NCI-H2171 (cell line): ENCODE measurements at regions not wholly inside any gene's neighbourhood (a gene's known extent, or its start where the extent isn't known, plus 50 kb on each side); places are given as distances from the start of the nearest gene placed in this dataset.
"Not testable (repeated sequence)": the region's sequence is repeated elsewhere in the genome, so short reads cannot be mapped to it uniquely, and the experiment has no call there.

Experiments
- DNase-seq: peaks from one replicate; lab custom pipeline; 2025; lab: John Stamatoyannopoulos, UW

GRCh38 chr1:90349510-90349909 is 354.6 kb downstream of the ZNF326 start:
- no peak for DNase-seq

DNA sequence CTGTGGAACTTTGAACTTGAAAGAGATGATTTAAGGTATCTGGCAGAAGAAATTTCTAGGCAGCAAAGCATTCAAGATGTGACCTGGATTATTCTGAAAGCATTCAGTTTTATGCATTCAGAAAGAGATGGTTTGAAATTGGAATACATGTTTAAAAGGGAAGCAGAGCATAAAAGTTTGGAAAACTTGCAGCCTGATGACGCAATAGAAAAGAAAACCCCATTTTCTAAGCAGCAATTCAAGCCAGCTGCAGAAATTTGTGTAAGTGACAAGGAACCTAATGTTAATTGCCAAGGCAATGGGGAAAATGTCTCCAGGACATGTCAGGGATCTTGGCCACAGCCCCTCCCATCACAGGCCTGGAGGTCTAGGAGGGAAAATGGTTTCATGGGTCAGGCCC is 354.0 kb downstream of the ZNF326 start:
- no peak for DNase-seq

GRCh38 chr1:90348459-90348858 is 353.5 kb downstream of the ZNF326 start:
- DNase-seq: not testable (repeated sequence)

GRCh38 chr1:90347366-90347765 is 352.5 kb downstream of the ZNF326 start:
- no peak for DNase-seq

- DNase-seq: no peak
These were observed 351.8 kb downstream of the ZNF326 start for GRCh38 chr1:90346757-90347156.

GRCh38 chr1:90346349-90346748 is 351.4 kb downstream of the ZNF326 start:
- no peak for DNase-seq

DNA sequence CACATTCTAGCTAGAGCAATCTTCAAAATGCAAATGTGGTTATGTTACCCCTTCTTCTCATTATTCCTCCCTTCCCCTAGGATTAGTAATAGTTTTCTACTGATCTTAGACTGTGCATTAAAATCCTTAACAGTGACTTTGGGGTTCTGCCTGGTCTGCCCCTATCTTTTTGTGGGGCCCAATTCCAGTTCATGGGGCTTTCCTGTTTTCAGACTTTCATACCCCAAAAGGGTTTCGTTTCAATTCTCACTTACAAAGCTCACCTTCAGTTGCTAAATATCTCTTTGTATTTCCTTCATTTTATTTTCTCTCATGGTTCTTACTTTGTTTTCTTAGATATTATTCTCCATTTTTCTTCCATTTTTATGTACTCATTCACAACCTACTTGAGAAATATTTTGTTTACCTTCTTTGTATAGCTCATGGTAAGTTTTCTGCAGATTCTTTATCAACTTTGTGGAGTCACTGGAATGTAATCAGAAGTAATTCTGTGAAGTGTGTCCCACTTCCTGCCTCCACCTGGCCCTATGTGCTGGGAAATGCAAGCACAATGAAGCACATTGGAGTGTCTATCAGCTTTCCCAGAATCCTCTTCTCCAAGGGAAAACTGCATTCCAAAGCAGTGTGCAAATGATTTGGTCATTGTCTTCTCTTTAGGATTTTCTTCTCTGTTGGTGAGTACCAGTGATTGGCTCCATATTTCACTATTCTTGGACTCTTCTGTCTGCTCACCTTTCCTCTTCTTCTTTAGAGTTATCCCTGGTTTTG is 350.2 kb downstream of the ZNF326 start:
- DNase-seq: no peak

DNA sequence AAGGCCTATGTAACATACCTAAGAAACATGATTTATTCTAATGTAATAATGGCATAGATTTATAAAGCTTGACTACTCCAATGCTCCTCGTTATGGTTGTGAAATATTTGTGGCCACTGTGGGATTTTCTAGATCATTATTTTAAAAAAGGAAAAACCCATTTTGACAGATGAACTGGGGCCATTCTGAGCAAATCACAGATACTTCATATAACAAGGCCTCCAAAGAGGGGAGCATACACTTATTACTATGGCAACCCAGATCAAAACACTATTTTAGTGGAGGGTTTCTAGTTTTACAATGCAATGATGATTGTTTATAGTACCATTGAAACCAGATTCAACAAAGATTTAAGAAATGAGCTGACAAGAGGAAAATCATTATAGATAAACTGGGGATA is 346.6 kb downstream of the ZNF326 start:
- DNase-seq: no peak

DNA sequence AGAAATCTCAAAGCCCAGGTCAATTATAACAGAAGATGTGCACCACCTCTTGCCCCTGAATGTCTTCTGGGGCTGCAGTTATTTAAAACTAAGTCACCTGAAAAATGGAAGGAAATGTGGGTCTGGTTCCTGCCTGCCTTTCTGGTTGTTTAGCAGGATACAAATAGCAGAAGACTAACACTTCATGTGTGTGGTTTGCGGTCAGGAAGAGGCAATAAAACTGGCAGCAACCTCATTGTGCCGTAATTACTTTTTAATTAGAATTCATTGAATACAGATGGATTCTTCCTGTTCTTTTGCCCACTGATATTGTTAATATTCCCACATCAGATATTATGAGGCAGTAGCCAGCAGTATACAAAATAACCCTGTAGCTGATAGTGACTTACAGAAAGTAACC is 345.7 kb downstream of the ZNF326 start:
- no peak for DNase-seq

DNA sequence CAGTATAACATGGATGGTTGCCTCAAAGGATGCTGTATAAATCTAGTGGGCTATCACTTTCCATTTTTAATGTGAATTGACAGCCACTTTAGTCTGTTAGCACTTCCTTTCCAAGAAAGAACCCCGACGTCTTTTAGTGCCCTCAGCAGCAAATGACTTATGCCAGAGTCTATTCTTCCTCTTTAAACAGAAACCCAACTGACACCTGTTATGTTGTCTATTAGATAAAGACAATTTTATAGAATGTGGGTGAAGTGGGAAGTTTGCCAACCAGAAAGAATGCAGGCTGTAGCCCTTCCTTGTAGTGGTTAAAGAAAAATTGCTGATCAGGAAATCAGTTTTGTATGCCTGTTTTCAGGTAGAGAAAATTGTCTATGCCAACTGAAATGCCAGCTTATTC is 344.9 kb downstream of the ZNF326 start:
- no peak for DNase-seq

DNA sequence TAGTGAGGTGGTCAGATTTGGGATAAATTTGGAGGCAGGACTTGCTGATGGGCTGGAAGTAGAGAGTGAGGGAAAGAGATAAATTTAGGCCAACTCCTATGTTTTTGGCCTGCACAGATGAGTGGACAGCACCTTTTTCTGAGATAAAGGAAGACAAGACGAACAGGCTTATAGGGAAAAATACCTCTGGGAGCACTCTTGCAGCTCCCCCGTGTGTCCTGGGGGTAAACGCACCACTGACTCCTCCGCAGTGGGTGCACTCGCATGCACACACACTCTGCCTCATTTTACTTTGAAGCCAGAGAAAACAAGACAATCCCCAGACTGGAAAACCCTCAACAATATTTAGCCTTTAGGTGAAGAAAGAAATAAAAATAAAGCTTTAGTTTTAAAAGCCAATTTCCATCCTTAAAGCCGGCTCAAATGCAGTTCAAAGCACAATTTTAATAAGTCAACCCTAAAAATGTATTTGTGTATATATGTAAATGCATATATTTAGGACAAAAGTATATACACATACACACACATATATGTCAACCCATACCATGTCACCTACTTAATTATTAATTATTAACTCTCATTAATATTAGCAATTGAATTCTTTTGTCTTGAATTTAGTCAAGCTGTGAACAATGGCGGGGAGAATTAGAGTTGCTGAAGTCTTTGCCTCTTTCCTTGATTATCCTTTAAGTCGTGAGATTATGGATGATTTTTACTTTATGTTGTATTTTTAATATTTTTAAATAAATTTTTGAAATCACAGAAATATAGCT is 341.8 kb downstream of the ZNF326 start:
- no peak for DNase-seq

DNA sequence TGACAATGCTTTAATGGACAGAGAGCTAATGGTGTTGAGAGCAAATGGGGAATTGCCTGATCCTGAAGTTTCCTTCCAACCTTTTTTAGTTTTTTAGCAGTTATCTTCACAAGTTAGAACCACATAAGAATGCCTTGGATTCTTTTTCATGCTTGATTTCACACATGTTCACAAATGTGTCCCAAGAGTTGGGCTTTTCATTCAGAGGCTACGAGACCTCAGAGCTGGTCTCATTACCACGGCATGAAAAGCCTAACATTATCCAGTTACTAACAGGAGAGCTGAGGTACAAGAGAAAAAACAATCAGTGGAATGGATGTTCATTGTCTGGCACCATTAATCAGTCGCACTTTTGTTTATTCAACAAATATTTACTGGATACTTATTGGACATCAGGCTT is 340.6 kb downstream of the ZNF326 start:
- no peak for DNase-seq

- no peak for DNase-seq
These were observed 339.2 kb downstream of the ZNF326 start for GRCh38 chr1:90334137-90334536.

GRCh38 chr1:90325168-90325567 is 330.3 kb downstream of the ZNF326 start:
- DNase-seq: no peak

DNA sequence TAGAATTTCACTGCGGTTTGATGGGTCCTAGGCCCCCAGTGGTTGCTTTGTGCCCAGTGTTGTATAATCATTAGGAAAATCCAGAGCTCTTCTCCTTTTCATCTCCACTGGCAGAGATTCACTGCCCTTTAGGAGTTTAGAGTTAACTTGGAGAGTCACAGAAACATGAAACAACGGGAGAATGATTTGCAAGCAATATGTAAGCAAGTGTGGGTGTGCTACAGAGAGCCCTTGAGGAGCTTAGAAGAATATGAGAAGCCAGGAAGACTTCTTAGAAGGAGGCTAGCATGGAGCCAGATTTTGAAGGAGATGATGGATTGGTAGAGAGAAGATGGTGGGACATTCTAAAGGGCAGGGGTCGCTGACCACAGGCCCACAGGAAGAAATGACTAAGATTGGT is 327.3 kb downstream of the ZNF326 start:
- no peak for DNase-seq

- DNase-seq: no peak
These were observed 325.0 kb downstream of the ZNF326 start for GRCh38 chr1:90319918-90320317.

- no peak for DNase-seq
These were observed 323.5 kb downstream of the ZNF326 start for GRCh38 chr1:90318431-90318830.

DNA sequence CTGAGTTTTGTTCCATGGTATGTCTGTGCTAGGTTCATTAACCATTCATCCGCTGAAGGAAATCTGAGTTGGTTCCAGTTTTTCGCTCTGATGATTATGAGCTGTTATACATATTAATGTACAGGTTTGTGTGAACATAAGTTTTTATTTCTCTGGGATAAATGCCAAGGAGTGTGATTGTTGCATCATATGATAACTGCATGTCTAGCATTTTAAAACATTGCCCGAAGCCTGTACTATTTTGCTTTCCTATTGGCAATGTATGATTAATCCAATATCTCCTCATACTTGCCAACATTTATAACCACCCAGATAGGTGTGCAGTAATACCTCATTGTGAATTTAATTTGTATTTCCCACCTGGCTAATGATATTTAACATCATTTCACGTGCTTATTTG is 322.7 kb downstream of the ZNF326 start:
- DNase-seq: no peak

DNA sequence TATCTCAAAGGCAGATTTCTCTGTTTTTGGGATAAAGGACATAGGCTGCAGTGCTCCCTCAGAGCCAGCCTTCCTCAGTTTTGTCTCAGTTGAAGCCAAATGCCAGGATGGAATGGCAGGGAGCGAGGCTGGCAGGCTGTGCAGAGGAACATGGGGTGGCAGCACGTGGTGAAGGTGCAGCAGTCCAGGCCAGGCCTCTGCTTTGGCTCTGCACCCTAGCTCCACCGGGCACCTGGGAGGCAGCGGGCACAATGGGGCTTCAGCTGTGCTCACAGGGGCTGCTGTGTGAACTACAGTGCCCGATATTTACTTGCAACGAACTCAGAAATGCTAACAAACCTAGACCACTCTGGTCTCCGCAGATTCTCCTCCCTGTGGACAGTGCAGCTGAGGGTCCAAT is 319.6 kb downstream of the ZNF326 start:
- no peak for DNase-seq

DNA sequence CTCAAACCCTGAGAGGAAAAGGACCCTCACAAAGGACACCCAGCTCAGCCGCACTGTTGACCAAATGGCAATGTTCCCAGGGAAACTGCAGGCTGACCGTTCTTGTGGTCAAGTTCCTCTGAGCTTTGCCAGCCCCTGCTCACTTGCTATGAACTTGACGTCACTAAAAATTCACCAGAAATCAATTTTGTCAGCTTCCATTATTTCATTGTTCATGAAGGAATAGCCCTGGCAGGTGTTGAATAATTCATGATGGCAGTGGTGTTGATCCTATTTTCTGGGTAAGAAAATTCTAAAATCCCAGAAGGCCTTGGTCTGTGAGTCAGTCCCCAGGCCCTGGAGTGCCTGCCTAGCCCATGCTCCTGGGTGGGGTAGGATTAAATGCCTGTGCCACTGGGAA is 318.9 kb downstream of the ZNF326 start:
- DNase-seq: no peak

DNA sequence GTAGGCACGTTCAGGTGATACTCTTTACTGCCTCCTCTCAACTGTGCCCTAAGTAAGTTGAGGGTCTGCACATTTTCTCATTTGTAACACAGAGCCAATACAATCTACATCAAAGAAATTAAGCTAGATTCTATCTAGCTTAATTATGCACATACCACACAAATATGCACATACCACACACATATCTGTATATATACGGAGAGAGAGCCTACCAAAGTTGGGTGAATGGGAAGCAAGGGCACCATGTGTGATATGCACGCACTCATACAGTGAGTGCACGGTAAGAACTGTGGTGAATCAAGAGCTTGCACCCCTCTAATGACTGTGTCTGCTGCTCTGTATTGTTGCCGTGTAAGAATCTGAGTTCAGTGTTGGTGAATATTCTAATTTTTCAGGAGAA is 314.9 kb downstream of the ZNF326 start:
- DNase-seq: no peak

- DNase-seq: no peak
These were observed 313.5 kb downstream of the ZNF326 start for GRCh38 chr1:90308421-90308820.

GRCh38 chr1:90305577-90305976 is 310.7 kb downstream of the ZNF326 start:
- DNase-seq: no peak

- no peak for DNase-seq
These were observed 301.4 kb downstream of the ZNF326 start for GRCh38 chr1:90296327-90296726.
